ENCODE measurements at regions not wholly inside any gene's neighbourhood (a gene's known extent, or its start where the extent isn't known, plus 50 kb on each side); places are given as distances from the start of the nearest gene placed in this dataset.

DNA sequence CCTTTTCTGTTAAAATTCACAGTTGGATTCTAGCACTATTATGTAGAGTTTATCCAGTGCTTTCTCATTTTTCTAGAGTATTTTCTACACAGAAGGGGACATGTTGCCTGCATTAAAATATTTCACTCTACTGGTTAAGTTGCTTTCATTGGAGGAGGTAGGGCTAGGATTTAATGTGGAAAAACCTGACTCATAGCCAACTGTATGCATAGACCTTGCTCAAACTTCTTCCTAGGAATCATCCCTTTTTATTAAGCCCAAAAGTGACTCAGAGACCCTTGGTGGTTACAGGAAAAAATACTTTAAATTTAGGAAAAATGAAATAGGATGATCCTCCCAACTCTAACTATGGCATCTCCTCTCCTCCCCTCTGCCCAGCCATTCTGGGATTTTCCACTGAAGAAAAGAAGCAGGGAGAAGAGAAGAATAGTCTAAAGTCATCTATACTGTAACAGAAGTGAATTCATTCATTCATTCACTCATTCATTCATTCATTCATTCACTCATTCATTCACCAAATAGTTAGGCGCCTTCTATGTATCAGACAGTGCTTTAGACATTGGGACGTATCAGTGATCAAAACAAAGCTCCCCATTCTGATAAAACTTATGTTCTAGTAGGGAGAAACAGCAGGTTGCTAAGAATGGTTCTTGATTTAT lies 109.0 kb upstream of the HTR2A start:
- no peak overlapping the region for H3K23ac ChIP-seq (ENCODE audit: insufficient read length, low read depth, low read length)
- no peak overlapping the region for H2AFZ ChIP-seq (ENCODE audit: low read length)
- H3K23me2 ChIP-seq (ENCODE audit: insufficient read length, low read depth, low read length, poor library complexity, severe bottlenecking): no peaks in the 10 kb centered on the region
- H3K4ac ChIP-seq (ENCODE audit: low read depth, low read length): no peak overlapping the region
- no CpG with 5 or more reads among the region's 2 CpGs for WGBS (ENCODE audit: extremely low coverage, insufficient read length, low lambda C conversion rate)
- no peaks in the 10 kb centered on the region for H3K79me1 ChIP-seq (ENCODE audit: insufficient read depth, low read depth, low read length, poor library complexity, severe bottlenecking)
- H2BK15ac ChIP-seq (ENCODE audit: low read depth, low read length): no peak overlapping the region
- no peaks in the 10 kb centered on the region for H3K27me3 Mint-ChIP-seq (ENCODE audit: low read depth)
- H4K5ac ChIP-seq (ENCODE audit: insufficient read length, low read depth, low read length): no peak overlapping the region
- no peaks in the 10 kb centered on the region for H3K79me2 ChIP-seq (ENCODE audit: insufficient read depth, low read length)
- no peak for DNase-seq
- H3K4me2 ChIP-seq (ENCODE audit: insufficient read depth, insufficient read length, low read length): no peak overlapping the region
- H3K9ac ChIP-seq (ENCODE audit: extremely low read depth, insufficient read length, low read length): no peak overlapping the region
- no peaks in the 10 kb centered on the region for H4K20me1 ChIP-seq (ENCODE audit: control insufficient read depth, insufficient read depth, insufficient read length)
- H2AK5ac ChIP-seq (ENCODE audit: insufficient read length, low read length): no peak overlapping the region
- no peaks in the 10 kb centered on the region for H3K9me3 ChIP-seq (ENCODE audit: control insufficient read depth, low read depth, low read length)
- no peak overlapping the region for H4K8ac ChIP-seq (replicated peaks; ENCODE audit: insufficient read length, low read depth, low read length)
- H2BK5ac ChIP-seq (ENCODE audit: insufficient read length, low read length): no peak overlapping the region
- H3K18ac ChIP-seq (ENCODE audit: insufficient read length, low read depth, low read length): no peak overlapping the region
- H2BK12ac ChIP-seq (ENCODE audit: insufficient read length, low read depth, low read length): no peak overlapping the region
- TF ChIP-seq, protein P1, sequence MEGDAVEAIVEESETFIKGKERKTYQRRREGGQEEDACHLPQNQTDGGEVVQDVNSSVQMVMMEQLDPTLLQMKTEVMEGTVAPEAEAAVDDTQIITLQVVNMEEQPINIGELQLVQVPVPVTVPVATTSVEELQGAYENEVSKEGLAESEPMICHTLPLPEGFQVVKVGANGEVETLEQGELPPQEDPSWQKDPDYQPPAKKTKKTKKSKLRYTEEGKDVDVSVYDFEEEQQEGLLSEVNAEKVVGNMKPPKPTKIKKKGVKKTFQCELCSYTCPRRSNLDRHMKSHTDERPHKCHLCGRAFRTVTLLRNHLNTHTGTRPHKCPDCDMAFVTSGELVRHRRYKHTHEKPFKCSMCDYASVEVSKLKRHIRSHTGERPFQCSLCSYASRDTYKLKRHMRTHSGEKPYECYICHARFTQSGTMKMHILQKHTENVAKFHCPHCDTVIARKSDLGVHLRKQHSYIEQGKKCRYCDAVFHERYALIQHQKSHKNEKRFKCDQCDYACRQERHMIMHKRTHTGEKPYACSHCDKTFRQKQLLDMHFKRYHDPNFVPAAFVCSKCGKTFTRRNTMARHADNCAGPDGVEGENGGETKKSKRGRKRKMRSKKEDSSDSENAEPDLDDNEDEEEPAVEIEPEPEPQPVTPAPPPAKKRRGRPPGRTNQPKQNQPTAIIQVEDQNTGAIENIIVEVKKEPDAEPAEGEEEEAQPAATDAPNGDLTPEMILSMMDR (conservative IDR thresholded peaks at IDR 0.05): no peak
- no peak overlapping the region for H3K14ac ChIP-seq (ENCODE audit: insufficient read depth, low read length)
- no peaks in the 10 kb centered on the region for H3K9me3 Mint-ChIP-seq
- H4K91ac ChIP-seq (ENCODE audit: insufficient read length, low read depth, low read length): no peak overlapping the region
- H3K27ac ChIP-seq (ENCODE audit: insufficient read length, low read depth, low read length): no peak overlapping the region
- no peak overlapping the region for H3K4me3 Mint-ChIP-seq
- no peaks in the 10 kb centered on the region for H3K27me3 ChIP-seq (ENCODE audit: insufficient read depth, low read length)
- no peak overlapping the region for H3K56ac ChIP-seq (ENCODE audit: insufficient read length, low read depth, low read length)
- no peak overlapping the region for H3T11ph ChIP-seq (ENCODE audit: low read length)
- no peaks in the 10 kb centered on the region; a peak in 1 of 4 replicates for H3K4me1 Mint-ChIP-seq
- no peak overlapping the region for H2BK120ac ChIP-seq (ENCODE audit: low read depth, low read length, poor library complexity, severe bottlenecking)
- H3K27ac Mint-ChIP-seq: no peak overlapping the region
- no peaks in the 10 kb centered on the region for H3K36me3 Mint-ChIP-seq (ENCODE audit: insufficient read depth in 1 of 3, low read depth in 3 of 3)
- no peaks in the 10 kb centered on the region for H3K4me1 ChIP-seq (ENCODE audit: insufficient read depth, low read length)
- no peak overlapping the region for H2BK20ac ChIP-seq (ENCODE audit: low read depth, low read length, poor library complexity, severe bottlenecking)

Data from H9 (cell line).